DND-41 (cell line): ENCODE measurements at regions not wholly inside any gene's neighbourhood (a gene's known extent, or its start where the extent isn't known, plus 50 kb on each side); places are given as distances from the start of the nearest gene placed in this dataset.
"Not testable (repeated sequence)": the region's sequence is repeated elsewhere in the genome, so short reads cannot be mapped to it uniquely, and the experiment has no call there.

Source experiments
- CTCF ChIP-seq: IDR thresholded peaks from 2 replicates; pipeline ENCODE4 v1.5.1; 2012; ENCODE audit warnings: borderline replicate concordance, low read length, moderate library complexity, mild to moderate bottlenecking; ENCODE audit not compliant: poor library complexity, severe bottlenecking; ENCODE audit errors: extremely low read depth
- EZH2 ChIP-seq: IDR thresholded peaks from 3 replicates; pipeline ENCODE4 v1.6.1; 2012; ENCODE audit warnings: borderline replicate concordance, low read depth, mild to moderate bottlenecking, moderate library complexity, low read length, inconsistent platforms; ENCODE audit not compliant: severe bottlenecking

- TF ChIP-seq CTCF, EZH2: not testable (repeated sequence)
These were observed 2065.9 kb upstream of the TPTE start for GRCh38 chr21:8455279-8456128.
